Lung (tissue), 11 donors: ENCODE measurements at regions not wholly inside any gene's neighbourhood (a gene's known extent, or its start where the extent isn't known, plus 50 kb on each side); places are given as distances from the start of the nearest gene placed in this dataset.

Experiments used
- ATAC-seq: fragments of 200-7000 bp; cut with Tn5 transposase; one replicate; pipeline ENCODE4 v1.9.1; 2020; ENCODE audit warnings: moderate number of reproducible peaks; ENCODE audit not compliant: insufficient read depth, low FRiP score
- DNase-seq, 3 donors: peaks; one replicate each; pipeline ENCODE4 v3.0.0-alpha.2; 2013 to 2017
- H3K27ac ChIP-seq, 2 donors: one replicate each; pipeline ENCODE4 v1.5.1; 2013; ENCODE audit warnings: mild to moderate bottlenecking in 2 of 2, moderate library complexity in 2 of 2, control low read depth in 1 of 2, inconsistent platforms in 1 of 2, low read depth in 1 of 2, low read length in 1 of 2
- H3K27me3 ChIP-seq, 3 donors: one replicate each; pipeline ENCODE4 v1.5.1; 2013; ENCODE audit warnings: low read length in 2 of 3; ENCODE audit not compliant: control insufficient read depth in 3 of 3, insufficient read depth in 3 of 3
- H3K36me3 ChIP-seq, 4 donors: one replicate each; pipeline ENCODE4 v1.5.1; 2013; ENCODE audit warnings: low read length in 4 of 4, mild to moderate bottlenecking in 1 of 4, moderate library complexity in 1 of 4; ENCODE audit not compliant: control insufficient read depth in 4 of 4, insufficient read depth in 4 of 4
- H3K4me1 ChIP-seq, 5 donors: one replicate each; pipeline ENCODE4 v1.5.1; 2013; ENCODE audit warnings: low read length in 5 of 5, mild to moderate bottlenecking in 2 of 5, moderate library complexity in 1 of 5; ENCODE audit not compliant: control insufficient read depth in 5 of 5, insufficient read depth in 5 of 5
- H3K4me3 ChIP-seq: one replicate; pipeline ENCODE4 v1.5.1; 2013; ENCODE audit warnings: mild to moderate bottlenecking, control low read depth, moderate library complexity
- H3K9ac ChIP-seq, 2 donors: one replicate each; pipeline ENCODE4 v1.5.1; 2013; ENCODE audit warnings: low read length in 2 of 2, control low read depth in 1 of 2; ENCODE audit not compliant: insufficient read depth in 1 of 2
- H3K9me3 ChIP-seq, 4 donors: one replicate each; pipeline ENCODE4 v1.5.1; 2013; ENCODE audit warnings: low read length in 3 of 4, mild to moderate bottlenecking in 1 of 4, moderate library complexity in 1 of 4; ENCODE audit not compliant: control insufficient read depth in 4 of 4, insufficient read depth in 3 of 4
- WGBS, 2 donors: extraction: QIAGEN DNeasy Blood & Tissue Kit; methylation state at CpG; one replicate each; pipeline ENCODE4 v1.1.7; 2013; 5-methylcytosine and 5-hydroxymethylcytosine counted together
- TF ChIP-seq, protein P1 (sequence below): IDR thresholded peaks from 2 replicates; pipeline ENCODE4 v1.5.1; 2012; ENCODE audit warnings: mild to moderate bottlenecking; ENCODE audit errors: control extremely low read depth, extremely low read depth
- donor health status: control.
- donor health status: control.
- donor health status: Bipolar disorder and iron deficiency.
- donor health status: healthy.
- donor health status: DM: yes; HTN: yes; CAD: no.

DNA sequence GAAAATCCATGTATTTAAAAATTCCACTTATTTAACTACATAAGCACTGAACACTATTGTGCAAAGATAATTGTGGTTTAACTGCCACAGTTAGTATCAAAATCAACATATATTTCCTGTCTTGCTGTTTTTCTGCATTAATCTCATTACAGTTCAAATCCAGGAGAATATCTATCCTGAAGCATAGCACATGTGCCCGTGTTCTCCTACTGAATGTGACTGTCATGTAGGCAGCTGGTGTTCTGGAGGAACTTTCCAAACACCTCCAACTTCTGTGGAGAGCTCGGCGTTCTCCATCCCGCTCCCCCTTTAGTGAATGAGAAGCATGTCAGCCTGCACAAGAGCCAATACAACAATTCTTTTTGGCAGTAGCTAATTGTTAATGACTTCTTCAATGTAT, 76.4 kb upstream of the IKZF1 start:
- no peak overlapping the region for H3K4me3 ChIP-seq
- WGBS, 2 donors, result 19 to 41% methylated on average over 4 of the region's 4 CpGs
- DNase-seq, result no peak
- TF ChIP-seq, protein P1, sequence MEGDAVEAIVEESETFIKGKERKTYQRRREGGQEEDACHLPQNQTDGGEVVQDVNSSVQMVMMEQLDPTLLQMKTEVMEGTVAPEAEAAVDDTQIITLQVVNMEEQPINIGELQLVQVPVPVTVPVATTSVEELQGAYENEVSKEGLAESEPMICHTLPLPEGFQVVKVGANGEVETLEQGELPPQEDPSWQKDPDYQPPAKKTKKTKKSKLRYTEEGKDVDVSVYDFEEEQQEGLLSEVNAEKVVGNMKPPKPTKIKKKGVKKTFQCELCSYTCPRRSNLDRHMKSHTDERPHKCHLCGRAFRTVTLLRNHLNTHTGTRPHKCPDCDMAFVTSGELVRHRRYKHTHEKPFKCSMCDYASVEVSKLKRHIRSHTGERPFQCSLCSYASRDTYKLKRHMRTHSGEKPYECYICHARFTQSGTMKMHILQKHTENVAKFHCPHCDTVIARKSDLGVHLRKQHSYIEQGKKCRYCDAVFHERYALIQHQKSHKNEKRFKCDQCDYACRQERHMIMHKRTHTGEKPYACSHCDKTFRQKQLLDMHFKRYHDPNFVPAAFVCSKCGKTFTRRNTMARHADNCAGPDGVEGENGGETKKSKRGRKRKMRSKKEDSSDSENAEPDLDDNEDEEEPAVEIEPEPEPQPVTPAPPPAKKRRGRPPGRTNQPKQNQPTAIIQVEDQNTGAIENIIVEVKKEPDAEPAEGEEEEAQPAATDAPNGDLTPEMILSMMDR, result no peak
- no peak overlapping the region for H3K27ac ChIP-seq
- no peak for ATAC-seq
- no peaks in the 10 kb centered on the region for H3K36me3 ChIP-seq
- H3K4me1 ChIP-seq, result no peaks in the 10 kb centered on the region
- H3K9ac ChIP-seq, result no peak overlapping the region
- H3K9me3 ChIP-seq, result peaks cover 0 to 4% (median 1%) of the 10 kb centered on the region in 4 donors
- no peaks in the 10 kb centered on the region for H3K27me3 ChIP-seq

DNA sequence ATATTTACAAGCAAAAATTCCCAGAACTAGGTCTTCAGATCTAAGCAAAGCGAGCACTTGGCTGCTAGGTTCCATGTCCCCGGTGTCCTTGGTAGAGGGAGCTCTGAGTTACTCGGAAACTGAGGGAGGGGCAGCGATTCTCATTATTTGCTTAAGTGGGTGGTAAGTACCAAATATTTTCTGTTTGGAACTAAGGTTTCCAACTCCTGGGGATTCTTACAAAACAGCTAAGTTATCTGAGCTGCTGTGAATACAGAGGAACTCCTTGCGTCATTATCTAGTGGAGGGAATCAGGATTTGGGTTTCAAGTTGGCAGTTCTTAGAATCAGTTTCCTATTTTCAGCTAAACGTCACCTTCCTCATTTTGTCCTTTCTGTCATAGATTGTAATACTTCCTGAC, 76.8 kb upstream of the IKZF1 start:
- Histone ChIP-seq H3K4me3 (no peak overlapping the region), H3K27ac (no peak overlapping the region), H3K9ac (no peak overlapping the region), H3K9me3 (peaks cover 0 to 4% (median 1%) of the 10 kb centered on the region in 4 donors), H3K36me3 (no peaks in the 10 kb centered on the region), H3K27me3 (no peaks in the 10 kb centered on the region), H3K4me1 (no peaks in the 10 kb centered on the region)
- TF ChIP-seq, protein P1, result no peak
- DNase-seq, result no peak
- WGBS, 2 donors, result 45 to 64% methylated on average over 6 of the region's 6 CpGs
- ATAC-seq, result no peak

DNA sequence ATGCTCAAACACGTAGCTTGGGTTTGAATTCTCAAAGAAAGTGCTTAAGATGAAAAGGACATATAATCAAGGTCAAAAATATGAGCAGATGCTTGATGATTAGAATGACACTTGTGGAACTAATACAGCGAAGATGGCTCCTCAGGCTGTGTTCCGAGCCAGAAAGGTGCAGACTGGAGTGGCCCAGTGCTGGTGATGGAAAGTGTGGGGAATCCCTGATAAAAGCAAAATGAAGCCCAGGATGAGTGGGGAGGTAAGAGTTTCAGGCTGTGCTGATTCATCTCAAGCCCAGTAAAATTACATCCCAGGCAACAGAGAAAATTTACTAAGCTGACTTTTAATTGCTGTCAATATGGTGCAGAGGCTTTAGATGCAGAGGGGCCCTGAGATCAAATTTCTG, 77.8 kb upstream of the IKZF1 start:
- DNase-seq (no peak), ATAC-seq (no peak)
- no peaks in the 10 kb centered on the region for H3K27me3 ChIP-seq
- no peaks in the 10 kb centered on the region for H3K4me1 ChIP-seq
- WGBS, 2 donors, result 69 to 87% methylated on average over 3 of the region's 3 CpGs
- no peak overlapping the region for H3K4me3 ChIP-seq
- H3K9ac ChIP-seq, result no peak overlapping the region
- TF ChIP-seq, protein P1, result no peak
- no peak overlapping the region for H3K27ac ChIP-seq
- no peaks in the 10 kb centered on the region for H3K36me3 ChIP-seq
- H3K9me3 ChIP-seq, result peaks cover 0 to 4% (median 1%) of the 10 kb centered on the region in 4 donors

DNA sequence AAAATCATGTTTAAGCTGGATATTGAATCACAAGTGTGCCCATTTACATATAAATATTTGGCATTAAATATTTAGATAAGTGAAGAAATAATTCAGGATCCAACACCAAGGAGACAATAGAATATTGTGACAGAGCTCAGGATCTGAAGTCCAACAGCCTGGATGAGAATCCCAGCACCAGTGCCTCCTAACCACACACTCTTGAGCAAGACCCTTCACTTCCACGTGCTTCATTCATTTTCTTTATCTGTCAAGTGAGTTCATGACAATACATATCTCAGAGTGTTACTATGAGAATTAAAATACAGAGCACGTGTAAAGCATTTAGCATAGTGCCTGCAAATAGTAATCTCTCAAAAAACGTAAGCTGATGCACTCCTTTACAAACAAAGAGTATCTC, 78.4 kb upstream of the IKZF1 start:
- Histone ChIP-seq H3K9me3 (peaks cover 0 to 4% (median 1%) of the 10 kb centered on the region in 4 donors), H3K4me1 (no peaks in the 10 kb centered on the region), H3K4me3 (no peak overlapping the region), H3K27ac (no peak overlapping the region), H3K27me3 (no peaks in the 10 kb centered on the region), H3K36me3 (no peaks in the 10 kb centered on the region), H3K9ac (no peak overlapping the region)
- TF ChIP-seq, protein P1, result no peak
- ATAC-seq (no peak), DNase-seq (no peak)
- WGBS, 2 donors, result 22 to 41% methylated on average over 3 of the region's 3 CpGs
